AG04450 (cell line): ENCODE measurements at regions not wholly inside any gene's neighbourhood (a gene's known extent, or its start where the extent isn't known, plus 50 kb on each side); places are given as distances from the start of the nearest gene placed in this dataset.

Experiments
- CTCF ChIA-PET: fragments of 300-600, 350-600 bp; formaldehyde crosslinking; extraction: SDS; loops from one replicate; lab custom pipeline; 2022; ENCODE audit warnings: antibody characterized with exemption, inconsistent platforms; lab: Charles Lee
- POLR2A ChIA-PET: fragments of 350-600 bp; formaldehyde crosslinking; extraction: SDS; loops from one replicate; lab custom pipeline; 2021; ENCODE audit warnings: antibody characterized with exemption, inconsistent platforms; lab: Yijun Ruan, JAX
- DNase-seq: peaks from one replicate; pipeline ENCODE4 v3.0.0-alpha.2; 2011; ENCODE audit warnings: low read depth, low spot score
- H3K27ac ChIP-seq: one replicate; pipeline ENCODE4 v1.5.1; 2012; ENCODE audit warnings: low read depth, low read length, control low read depth
- H3K27me3 ChIP-seq: one replicate; pipeline ENCODE4 v1.6.0; 2012; ENCODE audit warnings: low read length; ENCODE audit not compliant: control insufficient read depth, insufficient read depth
- H3K4me3 ChIP-seq: 2 replicates; pipeline ENCODE4 v1.5.1; 2011; ENCODE audit warnings: mild to moderate bottlenecking, low read depth, low read length, control low read depth
- H3K9me3 ChIP-seq: 2 replicates; pipeline ENCODE4 v1.5.1; 2012; ENCODE audit warnings: low read length; ENCODE audit not compliant: control insufficient read depth, insufficient read depth
- CTCF ChIP-seq: IDR thresholded peaks from 2 replicates; pipeline ENCODE4 v1.5.1; 2011; ENCODE audit warnings: low read depth, low read length, control low read depth, inconsistent platforms

- CTCF ChIA-PET, result interaction anchor here (0.6 to 1.0 kb wide), 2 partner anchors 160 to 515 kb away, joined by 3 read pairs; no protein-coding TSS in a partner anchor
- no peak for DNase-seq
Observed at GRCh38 chr6:105644691-105645090, 241.8 kb upstream of the PREP start.

GRCh38 chr6:105644073-105644489 is 241.2 kb upstream of the PREP start:
- Histone ChIP-seq H3K9me3 (no peaks in the 10 kb centered on the region), H3K27ac (no peak overlapping the region), H3K27me3 (no peaks in the 10 kb centered on the region), H3K4me3 (no peak overlapping the region)
- TF ChIP-seq CTCF, result peak; percentile 11; the same call in 1 of the 2 replicates
- ChIA-PET CTCF (interaction anchor here (0.6 kb wide), 1 partner anchor 516 kb away, joined by 3 read pairs; no protein-coding TSS in a partner anchor), POLR2A (no interaction called here)
- no peak for DNase-seq

More at GRCh38 chr6:105644691-105645090, 241.8 kb upstream of the PREP start:
- Histone ChIP-seq H3K9me3 (no peaks in the 10 kb centered on the region), H3K27ac (no peak overlapping the region), H3K27me3 (no peaks in the 10 kb centered on the region), H3K4me3 (no peak overlapping the region)
- no peak for TF ChIP-seq CTCF
- POLR2A ChIA-PET, result no interaction called here

- CTCF ChIA-PET, result no interaction called here
- no peak overlapping the region for H3K4me3 ChIP-seq
- H3K9me3 ChIP-seq, result no peaks in the 10 kb centered on the region
- TF ChIP-seq CTCF, result no peak
- POLR2A ChIA-PET, result no interaction called here
- no peak overlapping the region for H3K27ac ChIP-seq
- no peaks in the 10 kb centered on the region for H3K27me3 ChIP-seq
- DNase-seq, result no peak
Observed at GRCh38 chr6:105642708-105643107, 239.8 kb upstream of the PREP start.

- POLR2A ChIA-PET, result no interaction called here
Observed at GRCh38 chr6:105641504-105641903, 238.6 kb upstream of the PREP start.

GRCh38 chr6:105639124-105639523 is 236.2 kb upstream of the PREP start:
- H3K27me3 ChIP-seq, result no peaks in the 10 kb centered on the region
- ChIA-PET CTCF (no interaction called here), POLR2A (no interaction called here)
- TF ChIP-seq CTCF, result no peak
- no peak overlapping the region for H3K4me3 ChIP-seq
- H3K27ac ChIP-seq, result no peak overlapping the region
- DNase-seq, result no peak
- no peaks in the 10 kb centered on the region for H3K9me3 ChIP-seq

More at GRCh38 chr6:105641504-105641903, 238.6 kb upstream of the PREP start:
- no peak for TF ChIP-seq CTCF
- CTCF ChIA-PET, result no interaction called here
- H3K4me3 ChIP-seq, result no peak overlapping the region
- H3K27me3 ChIP-seq, result no peaks in the 10 kb centered on the region
- no peak for DNase-seq
- H3K9me3 ChIP-seq, result no peaks in the 10 kb centered on the region
- H3K27ac ChIP-seq, result no peak overlapping the region
